ENCODE measurements at regions not wholly inside any gene's neighbourhood (a gene's known extent, or its start where the extent isn't known, plus 50 kb on each side); places are given as distances from the start of the nearest gene placed in this dataset.

DNA sequence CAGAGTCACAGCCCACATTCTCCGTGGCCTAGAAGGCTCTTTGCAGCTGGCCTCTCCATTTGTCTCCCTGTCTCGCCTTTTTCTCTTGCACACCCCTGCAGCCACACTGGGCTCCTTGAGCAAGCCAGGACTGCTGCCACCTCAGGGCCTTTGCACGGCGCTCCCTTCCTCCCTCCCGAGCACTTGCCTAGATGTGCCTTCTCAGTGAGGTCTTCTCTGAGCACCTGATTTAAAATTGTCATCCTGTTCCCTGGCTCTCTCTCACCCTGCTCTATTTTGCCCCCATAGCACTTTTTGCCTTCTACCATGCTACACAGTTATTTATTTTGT lies 102.9 kb upstream of the THY1 start:
- H4K20me1 ChIP-seq (ENCODE audit: insufficient read depth, low read length) = no peaks in the 10 kb centered on the region
- Mint-ChIP-seq H3K36me3 (peaks cover 3 to 9% of the 10 kb centered on the region in 2 donors), H3K27me3 (ENCODE audit: low read depth in 3 of 3) (peaks cover 0 to 10% (median 0%) of the 10 kb centered on the region in 3 donors), H3K4me3 (peak overlapping the region in 1 of 2 donors; percentile 85), H3K9me3 (peaks cover 0 to 3% (median 0%) of the 10 kb centered on the region in 7 donors), H3K4me1 (peaks cover 48% of the 10 kb centered on the region), H3K27ac (peak overlapping the region; percentile 92 to 99 (median 95))
- H3K4me2 ChIP-seq (replicated peaks; ENCODE audit: extremely low read depth, low read length, poor library complexity, severe bottlenecking) = peak overlapping the region; percentile 52
- peak overlapping the region in 1 of 3 experiments; percentile 47 for H3K4me3 ChIP-seq (replicated peaks in 1 of 3; ENCODE audit: low read depth in 2 of 3, low read length in 3 of 3)
- H3K9ac ChIP-seq (ENCODE audit: insufficient read depth, low read length, poor library complexity, severe bottlenecking) = peak overlapping the region; percentile 56
- no peaks in the 10 kb centered on the region for H3K36me3 ChIP-seq (replicated peaks in 1 of 2; ENCODE audit: control insufficient read depth in 1 of 2, insufficient read depth in 2 of 2, low read length in 2 of 2)
- intact Hi-C loops (cut with micrococcal nuclease) = no loop called here
- peak overlapping the region; percentile 86 to 91 for H3K27ac ChIP-seq (ENCODE audit: low read depth in 1 of 2, low read length in 2 of 2)
- H3K27me3 ChIP-seq (ENCODE audit: control insufficient read depth in 2 of 2, insufficient read depth in 2 of 2, low read length in 2 of 2) = no peaks in the 10 kb centered on the region
- H3K4me1 ChIP-seq (ENCODE audit: control insufficient read depth in 1 of 2, insufficient read depth in 2 of 2, low read length in 2 of 2) = peaks cover 43% of the 10 kb centered on the region in 2 donors
- TF ChIP-seq, protein P1, sequence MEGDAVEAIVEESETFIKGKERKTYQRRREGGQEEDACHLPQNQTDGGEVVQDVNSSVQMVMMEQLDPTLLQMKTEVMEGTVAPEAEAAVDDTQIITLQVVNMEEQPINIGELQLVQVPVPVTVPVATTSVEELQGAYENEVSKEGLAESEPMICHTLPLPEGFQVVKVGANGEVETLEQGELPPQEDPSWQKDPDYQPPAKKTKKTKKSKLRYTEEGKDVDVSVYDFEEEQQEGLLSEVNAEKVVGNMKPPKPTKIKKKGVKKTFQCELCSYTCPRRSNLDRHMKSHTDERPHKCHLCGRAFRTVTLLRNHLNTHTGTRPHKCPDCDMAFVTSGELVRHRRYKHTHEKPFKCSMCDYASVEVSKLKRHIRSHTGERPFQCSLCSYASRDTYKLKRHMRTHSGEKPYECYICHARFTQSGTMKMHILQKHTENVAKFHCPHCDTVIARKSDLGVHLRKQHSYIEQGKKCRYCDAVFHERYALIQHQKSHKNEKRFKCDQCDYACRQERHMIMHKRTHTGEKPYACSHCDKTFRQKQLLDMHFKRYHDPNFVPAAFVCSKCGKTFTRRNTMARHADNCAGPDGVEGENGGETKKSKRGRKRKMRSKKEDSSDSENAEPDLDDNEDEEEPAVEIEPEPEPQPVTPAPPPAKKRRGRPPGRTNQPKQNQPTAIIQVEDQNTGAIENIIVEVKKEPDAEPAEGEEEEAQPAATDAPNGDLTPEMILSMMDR (IDR thresholded peaks at IDR 0.05) = no peak
- no peak overlapping the region for H2AFZ ChIP-seq (ENCODE audit: insufficient read depth, low read depth, low read length, poor library complexity, severe bottlenecking)
- no peaks in the 10 kb centered on the region for H3K9me3 ChIP-seq (replicated peaks in 1 of 2; ENCODE audit: control insufficient read depth in 1 of 2, insufficient read depth in 1 of 2, low read length in 2 of 2)
- WGBS (ENCODE audit: insufficient coverage) = 42% methylated on average over 5 of the region's 5 CpGs
- peak in 1 of 3 donors; percentile 3 for DNase-seq
- no peaks in the 10 kb centered on the region for H3K79me2 ChIP-seq (ENCODE audit: insufficient read depth, low read length)

DNA sequence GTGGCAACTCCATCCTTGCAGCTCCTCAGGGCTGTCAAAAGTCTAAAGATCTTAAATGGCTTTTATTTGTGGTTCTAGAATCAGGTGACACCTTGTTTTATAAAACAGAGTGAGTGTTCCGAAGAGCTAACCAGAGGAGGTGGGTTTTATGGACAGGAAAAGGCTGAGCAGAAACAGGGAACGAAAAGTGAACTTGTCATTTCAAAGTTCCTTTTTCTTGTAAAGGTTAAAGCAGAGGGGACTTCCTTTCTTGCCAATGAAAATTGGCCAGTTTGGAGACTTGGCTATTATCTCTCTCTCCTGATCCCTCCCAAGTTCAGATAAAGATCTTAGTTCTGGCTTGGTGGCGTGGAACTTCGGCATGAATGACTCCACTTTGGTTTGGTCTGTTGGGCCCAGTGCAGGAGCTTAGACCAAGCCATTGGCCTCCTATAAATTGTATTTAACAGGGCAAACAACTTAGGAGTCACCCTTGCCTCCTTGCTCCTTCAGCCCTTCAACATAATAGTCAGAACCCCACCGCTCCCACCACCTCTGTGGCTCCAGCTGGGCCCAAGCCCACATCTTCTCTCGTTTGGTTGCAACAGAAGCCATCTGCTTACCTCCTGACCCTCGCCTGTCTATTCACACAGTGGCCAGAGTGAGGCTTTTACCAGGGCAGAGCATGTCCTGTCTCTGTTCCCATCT lies 102.4 kb upstream of the THY1 start:
- Histone ChIP-seq H3K27me3 (ENCODE audit: control insufficient read depth in 2 of 2, insufficient read depth in 2 of 2, low read length in 2 of 2) (no peaks in the 10 kb centered on the region), H3K36me3 (replicated peaks in 1 of 2; ENCODE audit: control insufficient read depth in 1 of 2, insufficient read depth in 2 of 2, low read length in 2 of 2) (no peaks in the 10 kb centered on the region), H3K4me3 (replicated peaks in 1 of 3; ENCODE audit: low read depth in 2 of 3, low read length in 3 of 3) (peak overlapping the region in 1 of 3 experiments; percentile 47), H3K4me1 (ENCODE audit: control insufficient read depth in 1 of 2, insufficient read depth in 2 of 2, low read length in 2 of 2) (peaks cover 41 to 42% of the 10 kb centered on the region in 2 donors), H3K27ac (ENCODE audit: low read depth in 1 of 2, low read length in 2 of 2) (peak overlapping the region; percentile 86 to 91), H3K9ac (ENCODE audit: insufficient read depth, low read length, poor library complexity, severe bottlenecking) (peak overlapping the region; percentile 56), H3K4me2 (replicated peaks; ENCODE audit: extremely low read depth, low read length, poor library complexity, severe bottlenecking) (peak overlapping the region; percentile 52), H2AFZ (ENCODE audit: insufficient read depth, low read depth, low read length, poor library complexity, severe bottlenecking) (no peak overlapping the region), H4K20me1 (ENCODE audit: insufficient read depth, low read length) (no peaks in the 10 kb centered on the region), H3K9me3 (replicated peaks in 1 of 2; ENCODE audit: control insufficient read depth in 1 of 2, insufficient read depth in 1 of 2, low read length in 2 of 2) (no peaks in the 10 kb centered on the region), H3K79me2 (ENCODE audit: insufficient read depth, low read length) (no peaks in the 10 kb centered on the region)
- H3K4me1 Mint-ChIP-seq = peaks cover 47% of the 10 kb centered on the region
- H3K27ac Mint-ChIP-seq = peak overlapping the region; percentile 92 to 99 (median 95)
- peak overlapping the region in 1 of 2 donors; percentile 85 for H3K4me3 Mint-ChIP-seq
- H3K9me3 Mint-ChIP-seq = peaks cover 0 to 3% (median 0%) of the 10 kb centered on the region in 7 donors
- intact Hi-C loops (cut with micrococcal nuclease) = no loop called here
- TF ChIP-seq, protein P1 (IDR thresholded peaks at IDR 0.05) = no peak
- H3K36me3 Mint-ChIP-seq = peaks cover 3 to 9% of the 10 kb centered on the region in 2 donors
- H3K27me3 Mint-ChIP-seq (ENCODE audit: low read depth in 3 of 3) = peaks cover 0 to 10% (median 0%) of the 10 kb centered on the region in 3 donors
- peak; percentile 76 to 91 (median 89) for DNase-seq
- 0% methylated on average over 4 of the region's 7 CpGs for WGBS (ENCODE audit: insufficient coverage)
